ENCODE measurements at regions not wholly inside any gene's neighbourhood (a gene's known extent, or its start where the extent isn't known, plus 50 kb on each side); places are given as distances from the start of the nearest gene placed in this dataset.

DNA sequence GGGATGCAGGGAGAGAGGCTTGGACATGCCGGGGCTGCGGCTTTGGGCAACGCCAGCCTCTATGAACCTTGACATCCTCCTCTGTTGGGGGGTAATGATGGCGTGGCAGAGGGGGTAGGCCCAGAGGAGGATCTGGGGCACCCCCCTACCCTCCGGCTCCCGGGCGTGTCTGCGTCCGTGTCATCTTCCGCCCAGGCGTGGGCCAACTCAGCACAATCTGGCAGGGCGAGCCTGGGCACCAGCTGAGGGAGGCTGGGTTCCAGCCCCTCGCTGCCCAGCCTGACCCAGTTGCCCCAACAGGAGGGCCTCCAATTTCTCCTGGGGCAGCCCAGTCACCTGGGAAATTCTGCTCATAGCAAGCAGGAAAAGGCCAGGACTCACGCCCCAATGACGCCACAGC is 62.9 kb upstream of the IL17B start:
- no peak for DNase-seq (ENCODE audit: low spot score)
- ATAC-seq (ENCODE audit: low FRiP score) = no peak
- TF ChIP-seq, protein P1, sequence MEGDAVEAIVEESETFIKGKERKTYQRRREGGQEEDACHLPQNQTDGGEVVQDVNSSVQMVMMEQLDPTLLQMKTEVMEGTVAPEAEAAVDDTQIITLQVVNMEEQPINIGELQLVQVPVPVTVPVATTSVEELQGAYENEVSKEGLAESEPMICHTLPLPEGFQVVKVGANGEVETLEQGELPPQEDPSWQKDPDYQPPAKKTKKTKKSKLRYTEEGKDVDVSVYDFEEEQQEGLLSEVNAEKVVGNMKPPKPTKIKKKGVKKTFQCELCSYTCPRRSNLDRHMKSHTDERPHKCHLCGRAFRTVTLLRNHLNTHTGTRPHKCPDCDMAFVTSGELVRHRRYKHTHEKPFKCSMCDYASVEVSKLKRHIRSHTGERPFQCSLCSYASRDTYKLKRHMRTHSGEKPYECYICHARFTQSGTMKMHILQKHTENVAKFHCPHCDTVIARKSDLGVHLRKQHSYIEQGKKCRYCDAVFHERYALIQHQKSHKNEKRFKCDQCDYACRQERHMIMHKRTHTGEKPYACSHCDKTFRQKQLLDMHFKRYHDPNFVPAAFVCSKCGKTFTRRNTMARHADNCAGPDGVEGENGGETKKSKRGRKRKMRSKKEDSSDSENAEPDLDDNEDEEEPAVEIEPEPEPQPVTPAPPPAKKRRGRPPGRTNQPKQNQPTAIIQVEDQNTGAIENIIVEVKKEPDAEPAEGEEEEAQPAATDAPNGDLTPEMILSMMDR (IDR thresholded peaks at IDR 0.05) = no peak

DNA sequence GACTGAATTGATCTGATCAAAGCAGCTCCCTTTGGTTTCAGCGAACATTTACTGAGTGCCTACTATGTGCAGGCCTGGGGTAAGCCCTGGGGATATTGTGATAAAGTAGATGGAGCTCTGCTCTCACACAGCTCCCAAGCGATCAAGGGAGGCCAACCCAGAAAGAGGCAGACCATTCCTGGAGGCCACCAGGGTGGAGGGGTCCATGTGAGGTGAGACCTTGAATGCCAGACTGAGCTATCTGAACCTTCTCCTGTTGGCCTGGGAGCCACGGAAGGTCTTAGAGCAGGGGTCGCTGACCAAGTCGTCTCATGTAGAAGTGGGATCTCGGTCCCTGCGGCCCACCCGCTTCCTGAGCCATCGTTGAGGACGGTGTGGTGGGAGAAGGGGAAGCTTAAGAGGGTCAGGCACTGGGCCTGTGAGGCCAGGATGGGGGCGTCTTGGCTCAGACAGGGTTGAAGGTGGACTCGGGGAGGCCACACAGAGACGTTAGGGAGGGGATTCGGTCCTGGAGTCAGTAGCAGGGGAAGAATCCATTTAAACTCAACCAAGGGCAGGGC is 62.2 kb upstream of the IL17B start:
- ATAC-seq (ENCODE audit: low FRiP score) = no peak

DNA sequence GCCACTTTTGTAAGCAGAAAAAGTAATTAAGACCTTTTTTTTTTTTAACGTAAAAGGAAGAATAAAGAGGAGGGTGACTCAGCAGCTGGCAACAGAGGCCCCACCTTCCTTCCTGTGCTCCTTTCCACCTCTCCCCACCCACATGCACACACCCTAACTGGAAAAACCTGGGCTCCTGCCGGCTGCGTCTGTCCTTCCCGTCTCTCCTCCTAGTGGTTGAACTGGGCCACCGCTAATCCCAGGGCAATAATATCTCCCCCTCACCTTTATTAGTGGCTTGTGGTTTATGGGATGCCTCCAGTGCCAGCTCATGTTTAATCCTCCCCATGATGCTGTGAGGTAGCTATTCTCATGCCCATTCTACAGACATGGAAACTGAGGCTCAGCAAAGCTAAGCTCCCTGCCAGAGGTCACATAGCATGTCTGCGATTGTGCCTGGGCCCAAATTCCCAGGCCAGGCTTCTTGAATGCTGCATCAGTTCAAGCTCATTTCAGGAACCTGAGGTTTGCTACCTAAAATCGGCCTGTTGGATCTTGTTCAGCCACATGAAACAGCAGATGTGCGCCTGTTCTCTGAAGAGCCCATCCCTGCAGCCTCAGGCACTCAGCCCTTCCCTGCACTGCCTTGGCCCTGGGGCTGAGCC is 60.9 kb upstream of the IL17B start:
- DNase-seq (ENCODE audit: low spot score) (no peak), ATAC-seq (ENCODE audit: low FRiP score) (peak; percentile 67)
- TF ChIP-seq, protein P1 (IDR thresholded peaks at IDR 0.05) = no peak

More for the DNA sequence above, 62.2 kb upstream of the IL17B start:
- TF ChIP-seq, protein P1 (IDR thresholded peaks at IDR 0.05) = no peak
- no peak for DNase-seq (ENCODE audit: low spot score)

DNA sequence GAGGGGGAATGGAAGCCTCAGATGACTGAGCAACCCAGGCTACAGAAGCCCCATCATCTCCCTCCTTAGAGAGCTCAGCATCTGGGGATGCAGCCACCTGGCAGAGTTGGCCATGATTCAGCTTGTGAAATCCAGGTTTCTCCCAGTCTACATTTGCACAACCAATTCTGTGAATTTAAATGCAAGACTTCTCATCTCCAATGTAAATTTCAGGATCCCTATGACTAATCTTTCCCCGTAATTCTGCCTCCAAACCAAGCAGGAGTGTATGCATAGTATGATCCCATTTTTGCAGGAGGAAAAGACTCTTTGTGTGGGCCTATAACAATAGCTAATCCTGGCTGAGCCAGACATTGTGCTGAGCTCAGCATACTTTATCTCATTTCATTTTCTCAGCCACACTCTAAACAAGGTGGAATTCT is 59.6 kb upstream of the IL17B start:
- DNase-seq (ENCODE audit: low spot score) = no peak
- ATAC-seq (ENCODE audit: low FRiP score) = peak; percentile 37
- TF ChIP-seq, protein P1 (IDR thresholded peaks at IDR 0.05) = no peak

DNA sequence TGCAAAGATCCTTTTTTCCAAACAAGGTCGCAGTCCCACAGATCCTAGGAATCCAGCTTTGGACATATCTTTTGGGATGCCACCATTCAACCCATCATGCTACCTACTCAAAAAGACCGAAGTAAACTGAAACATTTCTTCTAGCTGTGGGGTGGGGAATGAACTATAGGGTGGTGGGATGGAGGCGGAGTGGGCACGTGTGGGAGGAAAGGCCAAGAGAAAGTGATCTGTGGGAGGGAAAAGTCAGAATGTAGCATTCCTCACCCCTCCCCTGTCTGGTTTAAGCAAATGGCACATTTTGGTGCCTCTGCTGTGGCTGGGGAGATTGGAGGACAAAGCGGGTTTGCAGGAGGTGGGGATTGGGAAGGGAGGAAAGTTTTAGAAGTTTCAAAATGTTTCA is 59.2 kb upstream of the IL17B start:
- TF ChIP-seq, protein P1 (IDR thresholded peaks at IDR 0.05) = no peak

DNA sequence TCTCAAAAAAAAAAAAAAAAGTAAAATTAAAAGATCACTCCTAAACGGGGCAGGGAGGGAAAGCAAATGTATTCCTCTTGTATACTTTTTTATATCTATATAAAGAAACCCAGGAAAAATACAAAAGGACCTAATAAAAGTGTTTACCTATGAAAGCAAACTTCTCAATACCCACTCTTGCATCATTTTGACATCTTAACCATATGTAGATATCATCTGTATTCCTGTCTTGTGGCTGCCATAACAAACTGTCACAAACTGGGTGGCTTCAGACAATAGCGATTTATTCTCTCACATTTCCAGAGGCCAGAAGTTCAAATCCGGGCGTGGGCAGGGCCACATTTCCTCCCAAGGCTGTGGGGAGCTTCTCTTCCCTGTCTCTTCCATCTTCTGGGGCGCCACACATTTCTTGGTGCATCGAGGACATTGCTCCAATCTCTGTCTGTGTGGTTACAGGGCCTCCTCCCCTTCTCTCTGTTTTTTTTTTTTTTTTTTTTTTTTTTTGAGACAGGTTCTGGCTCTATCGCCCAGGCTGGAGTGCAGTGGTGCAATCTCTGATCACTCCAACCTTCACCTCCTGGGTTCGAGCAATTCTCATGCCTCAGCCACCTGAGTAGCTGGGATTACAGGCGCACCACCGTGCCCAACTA is 58.4 kb upstream of the IL17B start:
- no peak for DNase-seq (ENCODE audit: low spot score)
- no peak for ATAC-seq (ENCODE audit: low FRiP score)
- TF ChIP-seq, protein P1 (IDR thresholded peaks at IDR 0.05) = no peak

More for the DNA sequence above, 59.2 kb upstream of the IL17B start:
- DNase-seq (ENCODE audit: low spot score) = no peak
- ATAC-seq (ENCODE audit: low FRiP score) = no peak

DNA sequence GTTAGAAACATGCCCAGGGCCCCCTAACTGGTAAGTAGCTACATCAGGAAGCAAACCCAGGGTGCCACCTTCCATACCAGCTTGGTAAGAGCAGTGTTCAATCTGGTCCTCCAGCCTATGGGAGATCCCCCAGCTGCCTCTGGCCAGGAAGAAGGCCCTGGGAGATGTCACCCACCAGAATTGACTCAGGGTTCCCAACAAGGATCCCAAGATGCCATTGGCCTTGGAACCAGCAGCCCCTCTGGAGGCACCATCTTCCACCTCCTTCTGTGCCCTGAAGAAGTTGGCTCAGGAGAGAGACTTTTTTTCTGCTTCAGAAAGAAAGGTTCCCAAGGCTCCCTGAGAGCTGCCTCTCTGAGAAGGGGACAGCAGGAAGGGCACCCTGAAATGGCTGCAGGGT is 56.6 kb upstream of the IL17B start:
- DNase-seq (ENCODE audit: low spot score) = no peak
- TF ChIP-seq, protein P1 (IDR thresholded peaks at IDR 0.05) = no peak

More for the DNA sequence above, 56.6 kb upstream of the IL17B start:
- ATAC-seq (ENCODE audit: low FRiP score) = no peak
